Stimulated activated naive CD8-positive, alpha-beta T cell treated with anti-CD3 and anti-CD28 coated beads, Interleukin-15, amount 100 ng/mL, for 72 hours (primary cell): ENCODE measurements at regions not wholly inside any gene's neighbourhood (a gene's known extent, or its start where the extent isn't known, plus 50 kb on each side); places are given as distances from the start of the nearest gene placed in this dataset.

Source experiments
- ATAC-seq: fragments of 150-1000 bp; cut with Tn5 transposase; 2 replicates; pipeline ENCODE4 v1.10.0; 2021; ENCODE audit warnings: mild to moderate bottlenecking, moderate library complexity
- DNase-seq, 2 donors: peaks; one replicate each; pipeline ENCODE4 v3.0.0; 2021 to 2022
- H3K27ac Mint-ChIP-seq, 2 donors: one replicate each; pipeline ENCODE4 v1.8.0; 2022; ENCODE audit warnings: mild to moderate bottlenecking in 2 of 2, mixed read lengths in 2 of 2, moderate library complexity in 2 of 2
- H3K27me3 Mint-ChIP-seq: one replicate; pipeline ENCODE4 v1.8.0; 2022; ENCODE audit warnings: mixed read lengths
- H3K4me1 Mint-ChIP-seq: one replicate; pipeline ENCODE4 v1.8.0; 2022; ENCODE audit warnings: mild to moderate bottlenecking, mixed read lengths
- H3K4me3 Mint-ChIP-seq, 2 donors: one replicate each; pipeline ENCODE4 v1.8.0; 2022; ENCODE audit warnings: mild to moderate bottlenecking in 2 of 2, mixed read lengths in 2 of 2, moderate library complexity in 1 of 2
- H3K9me3 Mint-ChIP-seq, 2 donors: one replicate each; pipeline ENCODE4 v1.8.0; 2022; ENCODE audit warnings: mixed read lengths in 2 of 2

DNA sequence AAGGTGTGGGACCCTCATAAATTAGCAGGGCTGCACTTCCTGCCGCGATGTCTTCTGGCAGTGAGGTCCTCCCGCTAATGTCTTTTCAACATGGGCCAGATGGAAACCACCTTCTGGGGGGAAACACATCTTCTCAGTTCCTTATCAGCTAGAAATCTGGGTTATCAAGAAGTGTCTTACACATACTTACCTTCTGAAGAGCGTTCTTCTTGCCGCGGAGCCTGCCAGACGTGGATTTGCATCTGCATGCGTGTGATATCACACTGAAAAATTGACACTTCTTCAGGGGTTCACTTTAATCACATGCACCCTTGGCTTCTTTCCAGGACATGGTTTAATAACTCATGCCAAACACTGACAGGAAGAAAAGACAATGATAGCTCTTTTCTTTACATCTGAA is 163.5 kb upstream of the SOX11 start:
- H3K4me3 Mint-ChIP-seq = no peak overlapping the region
- DNase-seq (no peak), ATAC-seq (no peak)
- no peak overlapping the region for H3K27ac Mint-ChIP-seq
- no peaks in the 10 kb centered on the region for H3K9me3 Mint-ChIP-seq
- no peaks in the 10 kb centered on the region for H3K27me3 Mint-ChIP-seq
- H3K4me1 Mint-ChIP-seq = no peaks in the 10 kb centered on the region

DNA sequence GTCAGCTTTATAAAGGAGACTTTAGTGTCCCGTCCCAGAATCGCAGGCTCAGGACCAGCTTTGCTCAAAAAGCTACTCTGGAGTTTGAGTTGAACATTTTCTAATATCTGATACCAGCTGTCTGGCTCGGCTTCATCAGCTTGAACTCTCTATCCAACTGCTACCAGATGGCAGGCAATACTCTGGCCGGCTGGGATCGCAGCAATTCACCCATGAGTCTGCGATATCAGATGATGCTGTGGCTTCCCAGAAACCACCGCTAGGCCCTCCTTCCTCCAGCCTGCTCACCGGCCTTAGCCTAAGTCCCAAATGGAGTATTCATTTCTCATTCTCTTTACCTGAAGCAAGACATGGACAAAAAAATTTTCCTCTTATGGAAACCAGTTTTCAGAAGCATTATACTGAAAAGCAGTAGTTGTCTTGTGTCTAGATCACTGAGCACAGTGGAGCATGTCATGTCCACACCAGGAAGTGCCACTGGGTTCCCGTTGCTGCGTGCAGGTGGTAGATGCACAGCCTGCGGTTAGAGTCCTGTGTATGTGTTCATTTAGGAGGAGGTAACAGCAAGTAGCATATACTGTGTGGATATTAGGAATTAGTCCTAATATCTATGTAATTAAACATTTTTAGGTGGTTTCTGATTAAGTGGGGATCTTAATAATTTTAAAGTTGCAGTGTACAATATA is 162.0 kb upstream of the SOX11 start:
- DNase-seq = no peak
- Mint-ChIP-seq H3K4me3 (no peak overlapping the region), H3K4me1 (no peaks in the 10 kb centered on the region), H3K9me3 (no peaks in the 10 kb centered on the region), H3K27me3 (no peaks in the 10 kb centered on the region), H3K27ac (no peak overlapping the region)
- ATAC-seq = no peak

DNA sequence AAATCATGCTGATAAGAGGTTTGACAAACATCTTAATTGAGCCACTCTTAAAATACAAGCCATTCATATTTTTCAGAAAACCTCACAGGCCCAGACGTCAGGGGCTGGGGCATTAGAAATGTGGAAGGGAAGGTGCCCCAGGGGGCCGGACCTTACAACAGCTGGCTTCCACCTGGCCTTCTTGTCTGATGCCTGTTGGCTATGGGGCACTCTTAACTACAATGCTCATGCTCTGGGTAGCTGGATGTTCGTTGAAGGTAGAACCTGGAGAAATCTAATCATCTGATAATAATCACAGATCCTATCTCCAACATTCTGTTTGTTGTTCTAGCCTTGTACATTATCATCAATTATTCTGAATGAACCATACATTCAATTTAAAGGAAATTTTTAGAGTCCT is 156.9 kb upstream of the SOX11 start:
- Mint-ChIP-seq H3K9me3 (peaks cover 4 to 7% of the 10 kb centered on the region in 2 donors), H3K4me1 (no peaks in the 10 kb centered on the region), H3K4me3 (no peak overlapping the region), H3K27ac (no peak overlapping the region), H3K27me3 (no peaks in the 10 kb centered on the region)
- no peak for DNase-seq
- ATAC-seq = no peak

DNA sequence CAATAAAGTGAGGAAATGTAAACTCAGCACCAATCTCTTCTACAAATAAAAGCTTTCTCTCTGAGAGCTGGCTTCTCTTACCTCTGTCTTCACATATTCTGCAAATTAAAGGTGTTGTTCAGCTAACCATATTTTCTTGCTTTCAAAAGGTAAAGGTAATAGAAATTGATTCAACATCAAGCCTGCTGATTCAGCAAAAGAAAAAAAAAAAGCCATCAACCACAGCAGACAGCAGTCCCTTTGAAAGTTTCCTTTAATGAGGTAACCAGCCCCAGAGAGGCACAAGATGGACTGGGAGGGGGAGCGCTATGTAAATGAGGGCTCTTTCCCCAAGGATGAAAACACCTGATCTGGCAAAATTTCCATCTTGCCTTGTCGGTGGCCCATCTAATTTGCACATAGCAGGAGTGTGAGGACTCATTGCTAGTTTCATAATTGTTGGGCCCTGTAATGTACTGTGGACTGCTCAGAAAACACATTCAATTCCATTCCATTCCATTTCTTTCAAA is 154.9 kb upstream of the SOX11 start:
- Mint-ChIP-seq H3K27ac (no peak overlapping the region), H3K4me1 (no peaks in the 10 kb centered on the region), H3K27me3 (no peaks in the 10 kb centered on the region), H3K4me3 (no peak overlapping the region), H3K9me3 (peaks cover 4 to 7% of the 10 kb centered on the region in 2 donors)
- DNase-seq (no peak), ATAC-seq (no peak)

DNA sequence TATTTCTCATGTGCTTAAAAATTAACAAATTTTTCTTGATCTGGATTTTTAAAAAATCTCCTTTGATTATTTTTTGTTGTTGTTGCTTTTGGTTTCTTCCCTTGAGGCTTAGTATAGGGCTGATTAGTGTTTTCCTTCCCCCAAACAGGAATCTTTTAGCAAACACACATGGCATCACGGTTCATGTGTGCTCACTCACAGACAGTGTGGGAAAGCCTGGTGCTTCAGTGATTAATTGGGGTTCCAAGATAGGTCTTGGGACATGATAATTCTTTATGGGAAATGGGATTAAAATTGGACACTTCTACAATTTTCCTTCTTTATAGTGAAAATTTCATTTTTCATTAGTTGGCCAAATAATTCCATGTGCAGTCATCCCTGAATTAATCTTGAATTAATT is 153.9 kb upstream of the SOX11 start:
- DNase-seq (no peak), ATAC-seq (no peak)
- no peak overlapping the region for H3K4me3 Mint-ChIP-seq
- H3K27ac Mint-ChIP-seq = no peak overlapping the region
- H3K27me3 Mint-ChIP-seq = no peaks in the 10 kb centered on the region
- H3K4me1 Mint-ChIP-seq = no peaks in the 10 kb centered on the region
- peaks cover 6 to 17% of the 10 kb centered on the region in 2 donors for H3K9me3 Mint-ChIP-seq

DNA sequence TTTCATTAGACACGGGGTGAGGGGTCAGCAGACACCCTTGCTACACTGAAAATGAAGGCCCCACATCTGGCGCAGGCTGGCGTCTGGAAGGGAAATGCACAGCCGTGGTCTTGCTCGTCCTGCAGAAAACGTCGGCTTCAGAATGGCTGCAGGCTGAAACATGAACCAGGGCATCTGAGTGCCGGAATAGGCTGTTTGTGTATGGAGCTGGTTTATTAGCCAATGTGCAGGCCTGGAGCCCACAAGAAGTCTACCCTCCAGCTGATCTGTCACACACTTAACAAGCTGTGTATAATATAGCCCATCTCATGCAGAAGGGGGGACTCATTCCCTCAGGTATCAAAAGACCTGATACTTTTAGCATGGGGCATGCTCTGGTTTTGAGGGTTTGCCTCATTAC is 153.4 kb upstream of the SOX11 start:
- DNase-seq (no peak), ATAC-seq (no peak)
- no peak overlapping the region for H3K4me3 Mint-ChIP-seq
- peaks cover 10 to 20% of the 10 kb centered on the region in 2 donors for H3K9me3 Mint-ChIP-seq
- no peaks in the 10 kb centered on the region for H3K27me3 Mint-ChIP-seq
- no peak overlapping the region for H3K27ac Mint-ChIP-seq
- H3K4me1 Mint-ChIP-seq = no peaks in the 10 kb centered on the region

DNA sequence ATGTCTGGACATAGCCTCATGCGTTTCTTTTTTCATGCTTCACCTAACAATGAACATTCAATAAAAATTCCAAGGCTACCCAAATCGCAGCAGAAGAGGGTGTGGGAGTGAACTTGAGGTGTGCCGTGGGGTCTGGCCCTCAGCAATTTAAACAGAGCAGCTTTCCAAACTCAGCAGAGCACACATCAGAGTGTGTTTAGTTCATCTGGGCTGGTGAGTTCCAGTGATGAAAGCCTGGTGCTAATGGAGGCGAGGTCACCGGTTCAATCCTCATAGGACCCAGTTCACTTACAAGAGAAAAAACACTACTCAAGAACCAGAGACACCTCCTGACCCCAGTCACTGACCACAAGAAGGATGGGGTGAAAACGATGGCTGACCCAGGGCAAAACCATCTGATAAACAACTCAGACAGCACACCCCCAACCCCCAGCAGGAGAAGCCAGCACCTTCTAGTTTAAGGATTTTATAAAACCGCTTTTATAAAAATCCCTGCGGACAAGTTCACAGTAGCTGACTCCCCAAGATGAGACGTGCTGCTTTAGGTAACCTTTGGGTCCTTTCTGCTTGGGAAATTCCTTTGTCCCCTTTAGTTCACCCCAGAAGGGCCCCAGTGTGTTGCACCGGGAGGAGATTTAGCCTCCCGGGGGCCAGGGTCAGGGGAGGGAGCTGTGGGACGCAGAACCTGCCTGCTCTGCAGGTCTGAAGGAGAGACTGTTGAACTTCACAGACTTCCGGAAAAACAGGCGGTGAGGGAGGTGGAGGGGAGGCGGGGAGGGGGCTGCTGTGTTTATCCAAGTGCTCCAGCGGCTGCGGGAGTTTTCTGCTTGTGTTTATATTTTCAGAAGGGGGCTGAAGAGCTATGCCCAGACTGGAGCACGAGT is 152.7 kb upstream of the SOX11 start:
- no peak overlapping the region for H3K27ac Mint-ChIP-seq
- DNase-seq (no peak), ATAC-seq (no peak)
- peaks cover 10 to 22% of the 10 kb centered on the region in 2 donors for H3K9me3 Mint-ChIP-seq
- H3K4me1 Mint-ChIP-seq = no peaks in the 10 kb centered on the region
- H3K27me3 Mint-ChIP-seq = no peaks in the 10 kb centered on the region
- no peak overlapping the region for H3K4me3 Mint-ChIP-seq

DNA sequence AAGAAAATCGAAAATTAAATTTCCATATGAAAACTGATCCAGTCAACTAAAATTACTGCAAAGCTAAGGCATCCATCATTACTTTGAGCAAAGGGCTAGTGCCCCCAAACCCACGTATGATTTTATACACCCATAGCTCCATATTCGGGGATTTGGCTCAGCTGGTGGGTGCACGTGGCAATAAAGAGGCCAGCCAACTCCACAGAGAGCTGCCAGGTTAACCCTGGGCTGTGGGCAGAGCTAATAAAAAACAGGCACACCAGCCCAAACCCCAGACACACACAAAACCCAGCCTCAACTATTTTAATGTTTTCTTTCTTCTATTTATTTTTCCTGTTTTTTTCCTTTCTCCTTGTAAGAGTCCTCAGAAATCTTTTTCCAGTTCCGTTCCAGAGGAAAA is 151.3 kb upstream of the SOX11 start:
- Mint-ChIP-seq H3K27me3 (no peaks in the 10 kb centered on the region), H3K4me3 (no peak overlapping the region), H3K9me3 (peaks cover 16 to 28% of the 10 kb centered on the region in 2 donors), H3K27ac (no peak overlapping the region), H3K4me1 (no peaks in the 10 kb centered on the region)
- DNase-seq (no peak), ATAC-seq (no peak)

DNA sequence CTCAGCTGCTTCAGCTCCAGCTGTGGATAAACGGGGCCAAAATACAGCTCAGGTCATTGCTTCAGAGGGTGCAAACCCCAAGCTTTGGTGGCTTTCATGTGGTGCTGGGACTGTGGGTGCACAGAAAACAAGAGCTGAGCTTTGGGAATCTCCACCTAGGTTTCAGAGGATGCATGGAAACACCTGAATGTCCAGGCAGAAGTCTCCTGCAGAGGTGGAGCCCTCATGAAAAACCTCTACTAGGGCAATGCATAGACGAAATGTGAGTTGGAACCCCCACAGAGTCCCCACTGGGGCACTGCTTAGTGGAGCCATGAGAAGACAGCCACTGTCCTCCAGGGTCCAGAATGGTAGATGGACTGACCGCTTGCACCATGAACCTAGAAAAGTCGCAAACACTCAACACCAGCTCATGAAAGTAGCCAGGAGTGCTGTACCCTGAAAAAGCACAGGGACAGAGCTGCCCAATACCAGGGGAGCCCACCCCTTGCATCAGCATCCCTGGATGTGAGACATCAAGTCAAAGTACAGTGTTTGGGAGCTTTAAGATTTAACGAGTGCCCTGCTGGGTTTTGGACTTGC is 147.9 kb upstream of the SOX11 start:
- DNase-seq (no peak), ATAC-seq (no peak)
- peaks cover 12 to 21% of the 10 kb centered on the region in 2 donors for H3K9me3 Mint-ChIP-seq
- no peak overlapping the region for H3K4me3 Mint-ChIP-seq
- no peaks in the 10 kb centered on the region for H3K4me1 Mint-ChIP-seq
- no peaks in the 10 kb centered on the region for H3K27me3 Mint-ChIP-seq
- no peak overlapping the region for H3K27ac Mint-ChIP-seq

DNA sequence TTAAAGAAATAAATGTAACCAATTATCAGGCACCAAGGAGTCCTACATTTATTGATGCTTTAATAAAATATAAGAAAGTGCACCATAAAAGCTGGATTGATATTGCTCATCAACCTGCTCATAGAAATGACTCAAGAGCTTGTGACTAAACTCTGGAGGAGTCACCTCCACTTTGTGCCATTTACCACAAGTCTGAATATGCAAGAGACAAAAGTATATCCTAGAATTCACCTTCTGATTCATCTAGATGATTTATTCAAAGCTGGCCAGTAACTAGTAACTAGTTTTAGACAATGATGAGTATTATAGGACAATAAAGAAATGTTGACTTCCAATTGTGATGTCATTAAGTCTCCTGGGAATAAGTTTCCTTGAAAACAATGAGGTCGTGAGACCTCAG is 146.0 kb upstream of the SOX11 start:
- no peaks in the 10 kb centered on the region for H3K27me3 Mint-ChIP-seq
- H3K9me3 Mint-ChIP-seq = peaks cover 17 to 21% of the 10 kb centered on the region in 2 donors
- no peak overlapping the region for H3K4me3 Mint-ChIP-seq
- no peak overlapping the region for H3K27ac Mint-ChIP-seq
- DNase-seq = no peak
- H3K4me1 Mint-ChIP-seq = no peaks in the 10 kb centered on the region
- ATAC-seq = no peak

DNA sequence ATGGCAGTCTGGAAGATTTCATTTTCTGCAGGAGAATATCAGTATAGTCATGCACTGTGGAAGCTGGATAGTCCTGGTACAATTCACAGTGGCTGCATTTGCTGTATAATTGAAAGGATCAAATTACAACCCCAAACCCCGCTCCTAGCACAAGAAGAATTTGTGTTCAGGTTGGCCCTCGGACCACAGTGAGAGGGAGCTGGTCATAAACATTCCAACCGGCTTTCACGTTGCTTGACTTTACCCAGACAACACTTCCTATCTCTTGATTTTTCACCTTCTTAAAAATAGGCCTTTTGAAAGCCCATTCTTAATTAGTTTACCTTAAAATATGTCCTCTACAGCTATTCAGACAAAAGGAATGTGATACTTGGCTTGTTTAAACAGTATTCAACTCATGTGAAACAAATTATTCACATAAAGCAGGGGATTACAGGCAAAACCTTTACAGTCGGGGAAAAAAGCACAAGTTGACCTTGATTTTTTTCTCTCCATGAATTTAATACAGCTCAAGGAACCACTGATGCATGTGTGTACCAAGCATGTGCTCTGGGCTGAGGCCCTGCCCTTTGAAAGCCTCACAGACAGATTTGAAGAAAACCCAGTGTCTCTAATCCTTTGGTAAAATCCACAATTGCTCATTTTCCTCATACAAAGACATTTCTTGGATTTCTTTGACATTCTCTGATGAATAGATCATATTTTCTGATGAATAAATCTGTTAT is 143.0 kb upstream of the SOX11 start:
- Mint-ChIP-seq H3K27me3 (no peaks in the 10 kb centered on the region), H3K4me1 (no peaks in the 10 kb centered on the region), H3K27ac (no peak overlapping the region), H3K9me3 (peaks cover 24 to 31% of the 10 kb centered on the region in 2 donors), H3K4me3 (no peak overlapping the region)
- DNase-seq = no peak
- ATAC-seq = no peak

DNA sequence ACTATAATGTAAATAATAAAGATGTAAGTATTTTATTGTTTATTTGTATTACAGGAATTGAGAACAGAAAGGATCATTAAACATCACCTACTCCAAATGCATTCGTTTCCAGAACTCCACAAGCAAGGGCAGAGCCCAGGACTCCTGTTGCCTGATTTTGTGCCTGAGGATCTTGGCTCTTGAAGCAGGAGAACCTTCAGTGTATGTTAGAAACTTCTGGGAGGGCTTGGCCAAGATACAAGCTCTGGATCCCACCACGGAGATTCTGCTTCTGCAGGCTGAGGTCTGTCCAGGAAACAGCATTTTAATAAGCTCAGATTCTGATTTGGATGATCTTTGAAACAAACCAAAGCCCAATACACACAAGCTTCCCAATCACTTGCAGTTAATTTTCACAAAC is 142.4 kb upstream of the SOX11 start:
- ATAC-seq (no peak), DNase-seq (no peak)
- H3K27ac Mint-ChIP-seq = no peak overlapping the region
- H3K27me3 Mint-ChIP-seq = no peaks in the 10 kb centered on the region
- no peaks in the 10 kb centered on the region for H3K4me1 Mint-ChIP-seq
- no peak overlapping the region for H3K4me3 Mint-ChIP-seq
- H3K9me3 Mint-ChIP-seq = peaks cover 22 to 27% of the 10 kb centered on the region in 2 donors

DNA sequence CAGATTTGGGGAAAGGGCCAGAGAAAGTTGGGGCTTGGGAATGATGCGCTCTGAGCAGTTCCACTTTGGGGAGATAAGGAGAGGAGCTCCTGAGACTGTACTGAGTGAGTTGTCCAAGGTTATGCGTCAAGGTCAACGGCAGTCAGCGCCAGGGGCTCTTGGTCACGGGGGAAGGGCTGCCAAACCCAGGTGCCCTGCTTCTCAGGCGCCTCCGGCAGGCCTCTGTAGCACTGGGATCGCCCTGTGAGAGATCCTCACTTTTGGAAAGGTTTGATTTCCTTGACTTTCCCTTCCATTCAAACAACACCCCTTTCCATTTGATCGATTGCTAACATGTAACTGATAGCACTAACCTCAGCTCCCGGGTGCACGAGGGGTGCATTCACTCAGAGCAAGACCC is 136.5 kb upstream of the SOX11 start:
- Mint-ChIP-seq H3K27ac (no peak overlapping the region), H3K9me3 (peaks cover 15 to 32% of the 10 kb centered on the region in 2 donors), H3K4me1 (no peaks in the 10 kb centered on the region), H3K27me3 (no peaks in the 10 kb centered on the region), H3K4me3 (no peak overlapping the region)
- DNase-seq = no peak
- no peak for ATAC-seq

DNA sequence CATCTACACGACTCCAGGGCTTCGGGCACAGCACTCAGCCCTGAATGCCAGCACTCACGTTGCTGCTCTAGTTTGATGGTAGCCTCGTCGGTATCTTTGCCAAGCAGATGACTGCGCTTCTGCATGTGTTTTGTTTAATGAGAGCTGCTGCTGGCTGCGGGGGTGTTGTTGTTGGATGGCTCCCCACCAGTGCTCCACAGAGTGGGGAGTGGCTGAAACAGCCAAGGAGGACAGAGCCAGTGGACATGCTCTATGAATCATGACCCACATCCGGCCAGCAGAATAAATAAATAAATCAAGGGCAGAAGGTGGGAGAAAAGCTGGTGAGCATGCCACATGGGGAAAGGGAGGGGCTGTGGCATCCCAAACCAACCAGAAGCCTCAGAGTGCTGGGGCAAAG is 131.2 kb upstream of the SOX11 start:
- Mint-ChIP-seq H3K27ac (no peak overlapping the region), H3K4me1 (no peaks in the 10 kb centered on the region), H3K27me3 (no peaks in the 10 kb centered on the region), H3K4me3 (no peak overlapping the region), H3K9me3 (peaks cover 6 to 17% of the 10 kb centered on the region in 2 donors)
- no peak for ATAC-seq
- DNase-seq = no peak

DNA sequence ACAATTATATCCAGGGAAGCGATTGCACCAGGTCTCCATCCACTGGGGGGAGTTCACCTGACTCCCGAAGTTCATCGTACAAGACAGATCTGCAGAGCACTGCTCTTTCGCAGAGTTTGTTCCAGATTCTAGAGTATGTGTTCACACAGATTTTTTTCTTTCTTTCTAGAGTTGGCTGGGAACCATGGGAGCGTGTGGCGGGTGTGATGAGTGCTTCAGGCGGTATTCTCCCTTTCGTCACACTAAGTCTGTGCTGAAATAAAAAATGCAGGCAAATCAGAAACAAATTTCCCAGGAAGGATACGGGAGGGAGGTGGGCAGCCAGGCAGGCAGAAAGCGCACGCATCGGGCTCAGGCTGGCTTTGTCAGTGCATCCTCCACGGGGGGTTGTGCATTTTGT is 129.8 kb upstream of the SOX11 start:
- Mint-ChIP-seq H3K4me3 (no peak overlapping the region), H3K27me3 (no peaks in the 10 kb centered on the region), H3K27ac (no peak overlapping the region), H3K9me3 (peaks cover 6 to 17% of the 10 kb centered on the region in 2 donors), H3K4me1 (no peaks in the 10 kb centered on the region)
- no peak for DNase-seq
- ATAC-seq = no peak
